H1 (cell line): ENCODE measurements at regions not wholly inside any gene's neighbourhood (a gene's known extent, or its start where the extent isn't known, plus 50 kb on each side); places are given as distances from the start of the nearest gene placed in this dataset.

Source experiments
- GTF2F1 ChIP-seq: IDR thresholded peaks from 2 replicates; pipeline ENCODE4 v1.6.1; 2012; ENCODE audit warnings: low read depth, low read length, improper control_type of control experiment, borderline replicate concordance
- PHF8 ChIP-seq: fragments of 200-600 bp; sonication (generic); conservative IDR thresholded peaks from 2 replicates; pipeline ENCODE4 v1.7.1; 2012; ENCODE audit warnings: low read depth, mild to moderate bottlenecking, inconsistent platforms, low read length, moderate library complexity
- SP2 ChIP-seq: IDR thresholded peaks from 2 replicates; pipeline ENCODE4 v1.6.1; 2012; ENCODE audit warnings: mild to moderate bottlenecking, low read length, inconsistent platforms
- TF ChIP-seq, protein P1 (sequence below): IDR thresholded peaks from 2 replicates; pipeline ENCODE4 v1.6.1; 2011; ENCODE audit warnings: low read length, improper control_type of control experiment

DNA sequence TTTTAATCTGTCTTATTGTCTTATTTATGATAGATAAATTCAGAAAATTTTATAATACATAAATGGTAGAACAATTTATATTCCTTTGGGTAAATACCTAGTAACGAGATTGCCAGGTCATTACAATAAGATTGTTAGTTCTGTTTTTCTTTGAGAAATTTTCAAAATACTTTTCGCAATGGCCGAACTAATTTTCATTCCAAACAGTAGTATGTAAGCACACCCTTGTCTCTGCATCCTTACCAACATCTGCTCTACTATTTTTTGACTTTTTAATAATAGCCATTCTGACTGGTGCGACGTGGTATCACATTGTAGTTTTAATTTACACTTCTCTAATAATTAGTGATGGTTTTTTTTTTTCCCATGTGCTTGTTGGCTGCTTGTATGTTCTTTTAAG is 351.4 kb upstream of the LUZP2 start (continued):
- no peak for TF ChIP-seq GTF2F1
- TF ChIP-seq, protein P1, sequence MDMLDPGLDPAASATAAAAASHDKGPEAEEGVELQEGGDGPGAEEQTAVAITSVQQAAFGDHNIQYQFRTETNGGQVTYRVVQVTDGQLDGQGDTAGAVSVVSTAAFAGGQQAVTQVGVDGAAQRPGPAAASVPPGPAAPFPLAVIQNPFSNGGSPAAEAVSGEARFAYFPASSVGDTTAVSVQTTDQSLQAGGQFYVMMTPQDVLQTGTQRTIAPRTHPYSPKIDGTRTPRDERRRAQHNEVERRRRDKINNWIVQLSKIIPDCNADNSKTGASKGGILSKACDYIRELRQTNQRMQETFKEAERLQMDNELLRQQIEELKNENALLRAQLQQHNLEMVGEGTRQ: no peak
- no peak for TF ChIP-seq PHF8
- TF ChIP-seq SP2: no peak
- TF ChIP-seq, all 59 proteins: peak for 0
